Natural killer cell (primary cell): ENCODE measurements at regions not wholly inside any gene's neighbourhood (a gene's known extent, or its start where the extent isn't known, plus 50 kb on each side); places are given as distances from the start of the nearest gene placed in this dataset.

Experiments used
- ATAC-seq, 3 donors: fragments of 150-1000 bp in 2 of 3; fragments of 200-7000 bp in 1 of 3; cut with Tn5 transposase; 1 replicate in 1 of 3; 2 replicates in 2 of 3; pipeline ENCODE4 v1.10.0; 2021; ENCODE audit warnings: mild to moderate bottlenecking in 2 of 3, moderate library complexity in 2 of 3
- DNase-seq, 2 donors: peaks; one replicate each; pipeline versions ENCODE4 v3.0.0 to v3.0.0-alpha.2; 2013 to 2021; ENCODE audit warnings: mixed read lengths in 1 of 2
- H3K27ac ChIP-seq: one replicate; pipeline ENCODE4 v1.5.1; 2013; ENCODE audit warnings: mild to moderate bottlenecking, low read length
- H3K27me3 ChIP-seq: one replicate; pipeline ENCODE4 v1.6.1; 2013; ENCODE audit warnings: low read length; ENCODE audit not compliant: control insufficient read depth, insufficient read depth
- H3K36me3 ChIP-seq: one replicate; pipeline ENCODE4 v1.6.1; 2013; ENCODE audit warnings: low read length; ENCODE audit not compliant: control insufficient read depth, insufficient read depth
- H3K4me1 ChIP-seq: one replicate; pipeline ENCODE4 v1.6.1; 2013; ENCODE audit warnings: low read length; ENCODE audit not compliant: control insufficient read depth, insufficient read depth
- H3K4me3 ChIP-seq: one replicate; pipeline ENCODE4 v1.5.1; 2013; ENCODE audit warnings: low read length
- H3K9me3 ChIP-seq: one replicate; pipeline ENCODE4 v1.6.1; 2013; ENCODE audit warnings: low read length; ENCODE audit not compliant: control insufficient read depth, insufficient read depth
- H3K27ac Mint-ChIP-seq, 2 donors: one replicate each; pipeline ENCODE4 v1.8.0; 2022; ENCODE audit warnings: mild to moderate bottlenecking in 2 of 2, mixed read lengths in 2 of 2, moderate library complexity in 1 of 2
- H3K27me3 Mint-ChIP-seq, 2 donors: one replicate each; pipeline ENCODE4 v1.8.0; 2022; ENCODE audit warnings: low read depth in 2 of 2, mixed read lengths in 2 of 2
- H3K36me3 Mint-ChIP-seq: one replicate; pipeline ENCODE4 v1.8.0; 2022; ENCODE audit warnings: mixed read lengths
- H3K4me1 Mint-ChIP-seq, 2 donors: one replicate each; pipeline ENCODE4 v1.8.0; 2022; ENCODE audit warnings: mixed read lengths in 2 of 2
- H3K4me3 Mint-ChIP-seq: one replicate; pipeline ENCODE4 v1.8.0; 2022; ENCODE audit warnings: mild to moderate bottlenecking, moderate library complexity, mixed read lengths
- H3K9me3 Mint-ChIP-seq, 2 donors: one replicate each; pipeline ENCODE4 v1.8.0; 2022; ENCODE audit warnings: mixed read lengths in 2 of 2
- WGBS: methylation state at CpG from one replicate; pipeline ENCODE4 v1.1.7; 2013; ENCODE audit warnings: missing lambda C conversion rate; ENCODE audit not compliant: insufficient coverage; 5-methylcytosine and 5-hydroxymethylcytosine counted together
- intact Hi-C: fragments of 100-400 bp; cut with micrococcal nuclease; formaldehyde crosslinking; loops from one replicate; pipeline ENCODE4 v1.14.2; 2022
- TF ChIP-seq, protein P1 (sequence below): fragments of 200-600 bp; IDR thresholded peaks from one replicate; pipeline ENCODE4 v1.8.0; 2022; ENCODE audit warnings: antibody characterized with exemption

DNA sequence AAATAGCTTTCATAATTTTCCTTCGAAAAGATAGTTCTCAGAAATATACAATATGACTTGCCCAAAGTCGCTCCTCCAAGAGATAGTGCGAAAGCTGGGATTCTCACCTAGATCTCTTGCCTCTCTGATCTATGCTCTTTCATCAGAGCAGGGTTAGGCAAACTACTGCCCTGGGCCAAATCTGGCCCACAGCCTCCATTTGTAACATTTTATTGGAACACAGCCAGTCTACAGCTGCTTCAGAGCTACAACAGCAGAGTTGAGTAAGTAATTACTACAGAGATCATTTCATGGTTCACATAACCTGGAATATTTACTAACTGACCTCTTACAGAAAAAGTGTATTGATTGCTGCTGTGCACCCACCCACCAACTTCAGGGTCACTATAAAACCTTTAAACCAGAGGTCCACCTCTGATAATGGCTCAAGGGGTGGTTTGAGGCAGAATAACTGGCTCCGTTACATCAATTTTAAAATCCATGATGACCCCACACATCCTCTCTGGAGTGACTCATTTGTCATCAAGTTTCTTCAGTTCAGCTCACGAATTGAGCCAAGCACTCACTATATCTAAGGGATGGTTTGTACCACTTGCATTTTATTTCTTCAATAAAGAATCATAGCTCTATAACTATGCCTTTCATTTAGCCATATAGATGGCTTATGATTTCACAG, 1019.0 kb downstream of the XPNPEP1 start:
- TF ChIP-seq, protein P1, sequence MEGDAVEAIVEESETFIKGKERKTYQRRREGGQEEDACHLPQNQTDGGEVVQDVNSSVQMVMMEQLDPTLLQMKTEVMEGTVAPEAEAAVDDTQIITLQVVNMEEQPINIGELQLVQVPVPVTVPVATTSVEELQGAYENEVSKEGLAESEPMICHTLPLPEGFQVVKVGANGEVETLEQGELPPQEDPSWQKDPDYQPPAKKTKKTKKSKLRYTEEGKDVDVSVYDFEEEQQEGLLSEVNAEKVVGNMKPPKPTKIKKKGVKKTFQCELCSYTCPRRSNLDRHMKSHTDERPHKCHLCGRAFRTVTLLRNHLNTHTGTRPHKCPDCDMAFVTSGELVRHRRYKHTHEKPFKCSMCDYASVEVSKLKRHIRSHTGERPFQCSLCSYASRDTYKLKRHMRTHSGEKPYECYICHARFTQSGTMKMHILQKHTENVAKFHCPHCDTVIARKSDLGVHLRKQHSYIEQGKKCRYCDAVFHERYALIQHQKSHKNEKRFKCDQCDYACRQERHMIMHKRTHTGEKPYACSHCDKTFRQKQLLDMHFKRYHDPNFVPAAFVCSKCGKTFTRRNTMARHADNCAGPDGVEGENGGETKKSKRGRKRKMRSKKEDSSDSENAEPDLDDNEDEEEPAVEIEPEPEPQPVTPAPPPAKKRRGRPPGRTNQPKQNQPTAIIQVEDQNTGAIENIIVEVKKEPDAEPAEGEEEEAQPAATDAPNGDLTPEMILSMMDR = no peak
- intact Hi-C loops = no loop called here
- H3K4me3 ChIP-seq = no peak overlapping the region
- ATAC-seq = no peak
- H3K4me3 Mint-ChIP-seq = no peak overlapping the region
- H3K9me3 Mint-ChIP-seq = peaks cover 3 to 7% of the 10 kb centered on the region in 2 donors
- no peaks in the 10 kb centered on the region for H3K27me3 Mint-ChIP-seq
- H3K4me1 ChIP-seq = no peaks in the 10 kb centered on the region
- H3K27ac ChIP-seq = no peak overlapping the region
- no peaks in the 10 kb centered on the region for H3K4me1 Mint-ChIP-seq
- DNase-seq = no peak
- no peaks in the 10 kb centered on the region for H3K9me3 ChIP-seq
- no peaks in the 10 kb centered on the region for H3K36me3 ChIP-seq
- WGBS = 87% methylated on average over 5 of the region's 5 CpGs
- no peaks in the 10 kb centered on the region for H3K27me3 ChIP-seq
- H3K36me3 Mint-ChIP-seq = no peaks in the 10 kb centered on the region
- H3K27ac Mint-ChIP-seq = no peak overlapping the region

DNA sequence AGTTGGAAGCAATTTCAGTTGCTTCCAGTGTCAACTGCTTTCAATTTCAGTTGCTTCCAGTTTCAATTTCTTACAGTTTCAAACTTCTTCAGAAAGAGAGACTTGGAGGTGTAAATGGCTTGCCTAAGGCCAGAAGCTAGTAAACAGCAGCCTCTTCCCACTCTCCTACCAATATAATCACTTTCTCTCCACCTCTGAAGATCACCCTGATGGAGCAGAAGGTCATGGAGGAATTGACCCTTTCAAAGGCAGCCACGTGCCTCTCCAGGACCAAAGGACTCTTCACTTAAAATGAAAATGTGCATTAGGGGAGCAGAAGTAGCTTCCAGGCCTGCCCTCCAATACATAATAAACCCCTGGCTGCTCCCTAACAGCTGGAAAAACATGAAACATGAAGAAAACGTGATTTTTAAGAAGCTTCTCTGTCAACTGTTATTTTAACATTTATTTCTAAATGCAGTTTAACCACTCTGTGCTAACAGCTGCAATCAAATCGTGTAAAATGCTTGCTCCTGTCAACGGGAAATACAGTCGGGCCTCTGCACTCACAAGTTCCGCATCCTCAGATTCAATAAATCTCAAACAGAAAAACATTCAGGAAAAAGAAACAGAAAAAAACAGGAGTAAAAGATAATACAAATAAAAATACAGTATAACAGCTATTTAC, 1020.6 kb downstream of the XPNPEP1 start:
- H3K36me3 Mint-ChIP-seq = no peaks in the 10 kb centered on the region
- H3K9me3 Mint-ChIP-seq = peaks cover 2 to 7% of the 10 kb centered on the region in 2 donors
- ATAC-seq = no peak
- no peak overlapping the region for H3K27ac Mint-ChIP-seq
- H3K27me3 Mint-ChIP-seq = no peaks in the 10 kb centered on the region
- H3K4me1 Mint-ChIP-seq = no peaks in the 10 kb centered on the region
- intact Hi-C loops = no loop called here
- H3K4me3 Mint-ChIP-seq = no peak overlapping the region
- H3K4me1 ChIP-seq = no peaks in the 10 kb centered on the region
- H3K4me3 ChIP-seq = no peak overlapping the region
- WGBS = 71% methylated on average over 5 of the region's 6 CpGs
- H3K36me3 ChIP-seq = no peaks in the 10 kb centered on the region
- TF ChIP-seq, protein P1 = no peak
- H3K9me3 ChIP-seq = no peaks in the 10 kb centered on the region
- DNase-seq = no peak
- H3K27ac ChIP-seq = no peak overlapping the region
- H3K27me3 ChIP-seq = no peaks in the 10 kb centered on the region

DNA sequence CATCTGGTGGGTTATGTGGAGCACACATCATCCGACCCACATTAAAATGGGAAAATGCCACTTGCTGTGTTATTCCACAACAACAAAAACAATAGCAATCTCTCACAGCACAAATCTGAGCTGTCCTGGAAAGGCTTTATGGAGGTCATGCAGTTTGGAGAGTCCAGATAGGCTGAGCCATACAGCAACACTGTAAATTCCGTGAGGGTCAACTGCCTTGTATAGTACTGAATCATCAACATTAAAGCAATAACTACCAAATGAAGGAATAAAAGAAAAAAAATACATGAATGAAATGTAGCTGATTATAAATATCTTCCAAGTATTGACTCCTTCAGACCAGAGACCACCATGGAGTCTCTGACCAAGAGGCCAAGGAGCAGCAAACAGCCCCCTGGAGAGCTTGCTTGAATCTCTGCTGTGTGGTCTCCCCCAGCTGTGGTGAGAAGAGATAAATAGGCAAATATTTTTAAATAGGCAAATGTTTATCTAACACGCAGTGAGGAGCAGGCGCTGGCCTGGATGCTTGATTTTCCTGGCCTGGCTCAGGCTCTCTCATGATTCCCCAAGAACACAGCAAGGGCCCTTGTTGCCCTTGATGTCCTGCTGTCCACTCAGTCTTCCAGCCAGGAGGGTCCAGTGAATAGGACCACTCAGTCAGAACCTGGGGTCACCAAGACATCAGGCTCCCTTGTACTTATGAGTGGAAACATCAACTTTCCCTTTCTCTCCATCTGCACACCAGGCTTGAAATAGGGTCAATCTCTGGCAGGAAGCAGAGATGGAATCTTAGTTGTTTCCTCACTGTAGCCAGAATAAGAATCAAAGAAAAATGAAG, 1021.3 kb downstream of the XPNPEP1 start:
- no peaks in the 10 kb centered on the region for H3K4me1 ChIP-seq
- H3K27me3 ChIP-seq = no peaks in the 10 kb centered on the region
- Mint-ChIP-seq H3K36me3 (no peaks in the 10 kb centered on the region), H3K27me3 (no peaks in the 10 kb centered on the region), H3K27ac (no peak overlapping the region), H3K4me1 (no peaks in the 10 kb centered on the region), H3K9me3 (peaks cover 4 to 12% of the 10 kb centered on the region in 2 donors), H3K4me3 (no peak overlapping the region)
- H3K27ac ChIP-seq = no peak overlapping the region
- no peak for ATAC-seq
- no peak overlapping the region for H3K4me3 ChIP-seq
- 95% methylated on average over 3 of the region's 4 CpGs for WGBS
- no peaks in the 10 kb centered on the region for H3K36me3 ChIP-seq
- H3K9me3 ChIP-seq = no peaks in the 10 kb centered on the region
- intact Hi-C loops = no loop called here
- TF ChIP-seq, protein P1 = no peak
- DNase-seq = no peak
